SK-N-SH (cell line): ENCODE measurements at regions not wholly inside any gene's neighbourhood (a gene's known extent, or its start where the extent isn't known, plus 50 kb on each side); places are given as distances from the start of the nearest gene placed in this dataset.

ENCODE experiments used
- CTCF ChIP-seq: fragments of 200-600 bp; sonication (generic); IDR thresholded peaks from 2 replicates; pipeline ENCODE4 v1.6.1; 2017; ENCODE audit warnings: antibody characterized with exemption, mild to moderate bottlenecking, moderate library complexity
- FOSL2 ChIP-seq: IDR thresholded peaks from 2 replicates; pipeline ENCODE4 v1.4.0; 2012; ENCODE audit warnings: low read depth, mild to moderate bottlenecking, moderate library complexity, borderline replicate concordance
- FOXJ3 ChIP-seq: sonication (generic); formaldehyde crosslinking; IDR thresholded peaks from 2 replicates; pipeline ENCODE4 v1.5.1; 2020; ENCODE audit warnings: mild to moderate bottlenecking, missing genetic modification reagents
- FOXM1 ChIP-seq: IDR thresholded peaks from 2 replicates; pipeline ENCODE4 v1.4.0; 2012; ENCODE audit warnings: low read depth, mild to moderate bottlenecking
- MAX ChIP-seq: IDR thresholded peaks from 2 replicates; pipeline ENCODE4 v1.4.0; 2012; ENCODE audit warnings: low read depth
- NFIC ChIP-seq: IDR thresholded peaks from 2 replicates; pipeline ENCODE4 v1.4.0; 2012; ENCODE audit warnings: borderline replicate concordance
- REST ChIP-seq: IDR thresholded peaks from 2 replicates; pipeline ENCODE4 v1.6.1; 2012; ENCODE audit warnings: mild to moderate bottlenecking, low read depth, low read length, moderate library complexity
- RXRA ChIP-seq: IDR thresholded peaks from 2 replicates; pipeline ENCODE4 v1.4.0; 2012; ENCODE audit warnings: low read depth, mild to moderate bottlenecking, borderline replicate concordance
- SIN3A ChIP-seq: IDR thresholded peaks from 2 replicates; pipeline ENCODE4 v1.6.1; 2012; ENCODE audit warnings: low read depth, mild to moderate bottlenecking, low read length, moderate library complexity, borderline replicate concordance
- TAF1 ChIP-seq: IDR thresholded peaks from 2 replicates; pipeline ENCODE4 v1.6.1; 2012; ENCODE audit warnings: low read depth, mild to moderate bottlenecking, low read length, moderate library complexity, borderline replicate concordance
- USF2 ChIP-seq: fragments of 150-350 bp; IDR thresholded peaks from 2 replicates; pipeline ENCODE4 v1.6.1; 2017; ENCODE audit warnings: antibody characterized with exemption, low read length, low read depth, borderline replicate concordance
- YY1 ChIP-seq: IDR thresholded peaks from 2 replicates; pipeline ENCODE4 v1.4.0; 2012; ENCODE audit warnings: low read depth, mild to moderate bottlenecking

- no peak for TF ChIP-seq MAX
- no peak for TF ChIP-seq YY1
- no peak for TF ChIP-seq TAF1
- TF ChIP-seq FOXJ3 (CRISPR knock-in tag): no peak
- no peak for TF ChIP-seq RXRA
- no peak for TF ChIP-seq FOSL2
- no peak for TF ChIP-seq CTCF
- TF ChIP-seq REST: no peak
- TF ChIP-seq FOXM1: no peak
- no peak for TF ChIP-seq USF2
- no peak for TF ChIP-seq NFIC
- no peak for TF ChIP-seq SIN3A
Observed at GRCh38 chr4:136554033-136554432, 978.3 kb downstream of the PCDH18 start.
